ENCODE measurements at regions not wholly inside any gene's neighbourhood (a gene's known extent, or its start where the extent isn't known, plus 50 kb on each side); places are given as distances from the start of the nearest gene placed in this dataset.

- no peaks in the 10 kb centered on the region for H3K36me3 ChIP-seq
- H3K4me3 ChIP-seq: no peak overlapping the region
- H3K27me3 ChIP-seq: no peaks in the 10 kb centered on the region
- no peaks in the 10 kb centered on the region for H3K9me3 ChIP-seq
- DNase-seq (no peak), ATAC-seq (no peak)
- H3K27ac ChIP-seq: no peak overlapping the region
- no peak for TF ChIP-seq POLR2A (IDR thresholded peaks at IDR 0.05)
- no peak for TF ChIP-seq CTCF (IDR thresholded peaks at IDR 0.05 in 4 of 5, conservative IDR thresholded peaks at IDR 0.05 in 1 of 5)
- no peaks in the 10 kb centered on the region for H3K4me1 ChIP-seq
- intact Hi-C loops (cut with DNase I; ENCODE audit: low total_unique reads) (no loop called here), in situ Hi-C loops (cut with MboI; ENCODE audit: low sequenced_read_pairs in 4 of 4) (no loop called here)
Measured at GRCh38 chr21:14736672-14737071, 190.6 kb upstream of the SAMSN1 start.

- H3K27ac ChIP-seq: no peak overlapping the region
- no peak for TF ChIP-seq POLR2A (IDR thresholded peaks at IDR 0.05)
- no peak for TF ChIP-seq CTCF (IDR thresholded peaks at IDR 0.05 in 4 of 5, conservative IDR thresholded peaks at IDR 0.05 in 1 of 5)
- no peaks in the 10 kb centered on the region for H3K4me1 ChIP-seq
- in situ Hi-C loops (cut with MboI; ENCODE audit: low sequenced_read_pairs in 4 of 4): no loop called here
- H3K27me3 ChIP-seq: no peaks in the 10 kb centered on the region
- no peaks in the 10 kb centered on the region for H3K9me3 ChIP-seq
- no peak overlapping the region for H3K4me3 ChIP-seq
- intact Hi-C loops (cut with DNase I; ENCODE audit: low total_unique reads): no loop called here
- ATAC-seq (no peak), DNase-seq (no peak)
- H3K36me3 ChIP-seq: no peaks in the 10 kb centered on the region
Measured at GRCh38 chr21:14736162-14736561, 190.0 kb upstream of the SAMSN1 start.

- Histone ChIP-seq H3K27me3 (no peaks in the 10 kb centered on the region), H3K27ac (no peak overlapping the region), H3K9me3 (no peaks in the 10 kb centered on the region), H3K4me3 (no peak overlapping the region), H3K36me3 (no peaks in the 10 kb centered on the region), H3K4me1 (no peaks in the 10 kb centered on the region)
- in situ Hi-C loops (cut with MboI; ENCODE audit: low sequenced_read_pairs in 4 of 4) (no loop called here), intact Hi-C loops (cut with DNase I; ENCODE audit: low total_unique reads) (no loop called here)
- TF ChIP-seq POLR2A (IDR thresholded peaks at IDR 0.05): no peak
- no peak for TF ChIP-seq CTCF (IDR thresholded peaks at IDR 0.05 in 4 of 5, conservative IDR thresholded peaks at IDR 0.05 in 1 of 5)
- ATAC-seq: no peak
- no peak for DNase-seq
Measured at GRCh38 chr21:14734833-14735232, 188.7 kb upstream of the SAMSN1 start.

DNA sequence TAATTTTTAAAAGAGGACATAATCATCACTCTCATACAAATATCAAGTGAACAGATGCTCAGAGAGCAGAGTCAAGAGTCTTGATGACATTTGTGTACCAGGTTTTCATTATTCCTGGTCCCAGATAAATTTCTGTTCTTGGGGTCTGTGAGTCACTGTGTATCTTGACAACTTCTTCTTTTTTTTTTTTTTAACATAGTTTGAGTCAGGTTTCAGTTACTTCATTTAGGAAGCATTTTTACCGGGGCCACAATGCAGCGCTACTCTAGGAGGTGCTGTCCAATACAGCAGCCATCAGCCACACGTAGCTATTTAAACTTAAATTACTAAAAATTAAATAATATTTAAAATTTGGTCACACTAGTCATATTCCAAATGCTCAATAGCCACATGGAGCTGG lies 188.1 kb upstream of the SAMSN1 start:
- H3K4me1 ChIP-seq: no peaks in the 10 kb centered on the region
- no peak for TF ChIP-seq CTCF (IDR thresholded peaks at IDR 0.05 in 4 of 5, conservative IDR thresholded peaks at IDR 0.05 in 1 of 5)
- TF ChIP-seq POLR2A (IDR thresholded peaks at IDR 0.05): no peak
- no peak overlapping the region for H3K27ac ChIP-seq
- H3K36me3 ChIP-seq: no peaks in the 10 kb centered on the region
- H3K4me3 ChIP-seq: no peak overlapping the region
- intact Hi-C loops (cut with DNase I; ENCODE audit: low total_unique reads) (no loop called here), in situ Hi-C loops (cut with MboI; ENCODE audit: low sequenced_read_pairs in 4 of 4) (no loop called here)
- DNase-seq (no peak), ATAC-seq (no peak)
- H3K27me3 ChIP-seq: no peaks in the 10 kb centered on the region
- no peaks in the 10 kb centered on the region for H3K9me3 ChIP-seq

- ATAC-seq: no peak
- Histone ChIP-seq H3K4me3 (no peak overlapping the region), H3K27me3 (no peaks in the 10 kb centered on the region), H3K4me1 (no peaks in the 10 kb centered on the region), H3K9me3 (no peaks in the 10 kb centered on the region), H3K27ac (no peak overlapping the region), H3K36me3 (no peaks in the 10 kb centered on the region)
- no peak for DNase-seq
- TF ChIP-seq CTCF (IDR thresholded peaks at IDR 0.05 in 4 of 5, conservative IDR thresholded peaks at IDR 0.05 in 1 of 5): no peak
- TF ChIP-seq POLR2A (IDR thresholded peaks at IDR 0.05): no peak
- in situ Hi-C loops (cut with MboI; ENCODE audit: low sequenced_read_pairs in 4 of 4) (no loop called here), intact Hi-C loops (cut with DNase I; ENCODE audit: low total_unique reads) (no loop called here)
Measured at GRCh38 chr21:14725219-14725618, 179.1 kb upstream of the SAMSN1 start.
